Astrocyte of the spinal cord (primary cell): ENCODE measurements at regions not wholly inside any gene's neighbourhood (a gene's known extent, or its start where the extent isn't known, plus 50 kb on each side); places are given as distances from the start of the nearest gene placed in this dataset.

Source experiments
- DNase-seq: peaks from one replicate; pipeline ENCODE4 v3.0.0; 2011; ENCODE audit warnings: low read depth, low spot score
- H3K4me3 ChIP-seq: 2 replicates; pipeline ENCODE4 v1.5.1; 2011; ENCODE audit warnings: low read depth, mild to moderate bottlenecking, low read length, moderate library complexity
- CTCF ChIP-seq: IDR thresholded peaks from 2 replicates; pipeline ENCODE4 v1.5.1; 2012; ENCODE audit warnings: low read depth, mild to moderate bottlenecking, low read length, inconsistent platforms
- in situ Hi-C: cut with HindIII; loops from 2 replicates; pipeline ENCODE4 v1.10.0; 2017; ENCODE audit warnings: low sequenced_read_pairs

GRCh38 chr9:74115976-74116375 lies 381.2 kb upstream of the RORB start:
- TF ChIP-seq CTCF, result no peak
- in situ Hi-C loops, result no loop called here
- no peak overlapping the region for H3K4me3 ChIP-seq
- no peak for DNase-seq

- in situ Hi-C loops, result no loop called here
- TF ChIP-seq CTCF, result no peak
- DNase-seq, result no peak
- no peak overlapping the region for H3K4me3 ChIP-seq
These were observed 380.0 kb upstream of the RORB start for GRCh38 chr9:74117151-74117550.

GRCh38 chr9:74117731-74118130 lies 379.4 kb upstream of the RORB start:
- H3K4me3 ChIP-seq, result no peak overlapping the region
- TF ChIP-seq CTCF, result no peak
- peak; percentile 4 for DNase-seq
- in situ Hi-C loops, result no loop called here

- TF ChIP-seq CTCF, result no peak
- no peak for DNase-seq
- no peak overlapping the region for H3K4me3 ChIP-seq
- in situ Hi-C loops, result no loop called here
These were observed 377.1 kb upstream of the RORB start for GRCh38 chr9:74120061-74120460.

- DNase-seq, result no peak
- in situ Hi-C loops, result no loop called here
- TF ChIP-seq CTCF, result no peak
- H3K4me3 ChIP-seq, result no peak overlapping the region
These were observed 376.7 kb upstream of the RORB start for GRCh38 chr9:74120470-74120869.

- no peak for TF ChIP-seq CTCF
- in situ Hi-C loops, result no loop called here
- DNase-seq, result no peak
- no peak overlapping the region for H3K4me3 ChIP-seq
These were observed 374.9 kb upstream of the RORB start for GRCh38 chr9:74122216-74122615.

GRCh38 chr9:74122661-74123060 lies 374.5 kb upstream of the RORB start:
- in situ Hi-C loops, result no loop called here
- DNase-seq, result no peak
- no peak overlapping the region for H3K4me3 ChIP-seq
- no peak for TF ChIP-seq CTCF
